ENCODE measurements at regions not wholly inside any gene's neighbourhood (a gene's known extent, or its start where the extent isn't known, plus 50 kb on each side); places are given as distances from the start of the nearest gene placed in this dataset.
"Not testable (repeated sequence)": the region's sequence is repeated elsewhere in the genome, so short reads cannot be mapped to it uniquely, and the experiment has no call there.

DNA sequence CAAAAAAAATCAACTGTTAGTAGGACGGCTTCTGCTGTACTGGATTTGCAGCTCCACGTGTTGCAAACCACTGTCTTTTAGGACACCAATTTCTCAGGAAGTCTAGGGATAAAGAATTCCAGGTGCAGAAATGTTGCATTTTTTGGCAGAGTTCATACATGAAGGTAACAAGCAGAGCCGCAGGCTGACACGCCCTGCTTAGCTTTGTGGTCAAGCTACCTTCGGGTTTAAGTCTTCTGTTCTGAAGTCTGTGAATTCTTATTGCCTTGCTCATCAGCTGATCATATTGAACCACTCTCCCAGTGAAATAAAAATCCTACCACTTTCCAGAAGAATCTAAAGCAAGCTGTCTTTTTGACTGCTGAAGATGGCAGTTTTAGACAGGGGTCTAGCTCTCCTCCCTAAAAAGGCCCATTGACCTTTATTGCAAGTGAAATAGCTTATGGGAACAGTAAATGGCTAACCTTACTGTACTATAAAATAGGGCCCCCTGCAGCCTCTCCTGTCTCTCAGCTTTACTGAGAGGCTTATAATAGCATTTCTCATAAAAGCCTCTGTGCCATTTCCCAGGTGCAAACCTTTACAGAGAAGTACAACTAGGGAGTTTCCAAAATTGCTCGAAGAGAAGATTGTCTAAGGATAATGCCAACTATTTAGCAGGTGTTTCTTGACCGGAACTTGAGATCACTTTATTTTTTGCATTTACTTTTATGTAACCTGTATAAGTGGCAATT lies 262.2 kb upstream of the IL12A start:
- Mint-ChIP-seq H3K27ac (no peak overlapping the region), H3K36me3 (no peaks in the 10 kb centered on the region), H3K4me3 (no peak overlapping the region), H3K9me3 (no peaks in the 10 kb centered on the region), H3K27me3 (no peaks in the 10 kb centered on the region), H3K4me1 (no peaks in the 10 kb centered on the region)
- ATAC-seq: no peak

DNA sequence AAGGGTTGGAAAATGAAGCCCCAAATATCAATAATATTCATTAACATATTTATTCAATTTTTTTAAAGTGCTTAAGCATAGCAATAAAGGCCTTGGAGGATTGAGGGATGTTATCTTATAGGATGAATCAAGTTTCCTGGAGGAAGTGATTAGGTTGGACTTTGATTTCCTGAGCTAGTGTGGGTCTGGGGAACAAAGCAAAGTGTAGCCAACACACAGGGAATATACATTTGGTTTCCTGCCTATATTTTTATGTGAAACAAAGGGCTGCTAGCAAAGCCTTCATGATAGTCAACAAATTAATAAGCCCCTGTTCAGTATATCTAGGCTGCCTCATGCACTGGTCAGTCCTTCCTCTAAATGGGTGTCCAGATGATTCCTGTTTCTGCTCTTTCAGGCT lies 261.1 kb upstream of the IL12A start:
- Mint-ChIP-seq H3K4me1 (no peaks in the 10 kb centered on the region), H3K4me3 (no peak overlapping the region), H3K27ac (no peak overlapping the region), H3K9me3 (no peaks in the 10 kb centered on the region), H3K27me3 (no peaks in the 10 kb centered on the region), H3K36me3 (no peaks in the 10 kb centered on the region)
- no peak for ATAC-seq

DNA sequence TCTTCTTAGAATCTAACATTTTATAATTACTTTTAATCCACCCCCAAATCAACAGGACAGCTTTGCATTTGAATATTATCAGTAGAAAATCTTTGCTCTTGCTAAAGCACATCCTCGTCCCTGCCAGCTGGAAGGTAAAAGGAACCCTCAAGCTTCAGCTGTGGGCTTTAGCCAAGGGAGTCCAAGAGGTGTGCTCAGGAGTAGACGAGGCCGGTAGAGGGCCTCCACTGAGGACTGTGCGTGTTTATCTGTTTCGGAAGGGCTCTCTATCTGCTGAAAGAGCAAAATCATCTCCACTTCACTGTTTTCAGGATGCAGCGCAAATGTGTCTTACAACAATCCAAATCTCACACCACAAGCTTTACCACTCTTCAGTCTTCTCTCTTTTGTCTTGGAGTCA lies 257.4 kb upstream of the IL12A start:
- ATAC-seq: no peak
- Mint-ChIP-seq H3K36me3 (no peaks in the 10 kb centered on the region), H3K27ac (no peak overlapping the region), H3K27me3 (no peaks in the 10 kb centered on the region), H3K4me1 (no peaks in the 10 kb centered on the region), H3K4me3 (no peak overlapping the region), H3K9me3 (no peaks in the 10 kb centered on the region)

DNA sequence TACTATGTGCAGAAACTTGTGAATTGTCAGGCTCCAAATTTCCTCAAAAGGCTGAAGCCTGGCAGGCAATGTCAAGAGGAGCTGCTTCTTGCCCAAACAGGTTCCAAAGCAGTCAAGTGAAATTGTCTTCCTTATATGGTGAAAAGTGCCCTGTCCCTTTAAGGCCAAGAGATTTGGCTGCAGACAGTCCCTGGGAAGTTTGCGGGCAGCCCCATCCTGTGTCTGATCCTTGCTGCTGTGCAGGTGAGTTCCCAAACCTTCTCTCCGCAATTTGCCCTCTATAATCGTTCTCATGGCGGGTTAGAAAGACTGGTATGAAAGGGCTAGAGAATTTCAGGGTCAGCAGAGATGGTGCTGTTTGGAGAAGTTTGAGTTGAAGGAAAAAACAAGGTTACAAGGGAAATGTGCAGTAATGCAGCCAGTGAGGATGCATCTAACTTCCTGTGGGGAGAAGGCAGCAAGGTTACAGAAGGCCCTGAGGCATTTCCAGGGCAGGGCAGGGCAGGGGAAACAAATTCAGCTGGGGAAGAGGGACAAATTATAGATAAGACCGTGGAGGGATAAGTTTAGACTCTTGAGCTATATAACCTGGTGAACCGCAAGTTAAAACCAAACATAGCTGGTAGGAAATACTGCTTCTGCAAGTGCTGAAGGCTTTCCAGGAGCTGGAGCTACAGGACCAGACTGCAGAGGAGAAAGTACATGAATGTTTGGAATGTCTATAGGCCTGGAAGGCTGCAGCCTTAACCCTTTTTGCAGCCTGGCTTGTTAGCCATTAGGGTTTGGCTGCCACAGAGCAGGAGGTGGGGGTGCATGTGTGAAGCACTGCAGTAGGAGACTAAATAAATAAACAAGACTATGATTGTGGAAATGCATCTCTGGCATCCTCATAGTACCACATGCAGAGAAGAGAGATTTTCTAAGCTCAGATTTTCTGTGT lies 256.2 kb upstream of the IL12A start:
- Mint-ChIP-seq H3K4me1 (no peaks in the 10 kb centered on the region), H3K4me3 (no peak overlapping the region), H3K27ac (no peak overlapping the region), H3K36me3 (no peaks in the 10 kb centered on the region), H3K27me3 (peaks cover 3% of the 10 kb centered on the region), H3K9me3 (no peaks in the 10 kb centered on the region)
- ATAC-seq: no peak

DNA sequence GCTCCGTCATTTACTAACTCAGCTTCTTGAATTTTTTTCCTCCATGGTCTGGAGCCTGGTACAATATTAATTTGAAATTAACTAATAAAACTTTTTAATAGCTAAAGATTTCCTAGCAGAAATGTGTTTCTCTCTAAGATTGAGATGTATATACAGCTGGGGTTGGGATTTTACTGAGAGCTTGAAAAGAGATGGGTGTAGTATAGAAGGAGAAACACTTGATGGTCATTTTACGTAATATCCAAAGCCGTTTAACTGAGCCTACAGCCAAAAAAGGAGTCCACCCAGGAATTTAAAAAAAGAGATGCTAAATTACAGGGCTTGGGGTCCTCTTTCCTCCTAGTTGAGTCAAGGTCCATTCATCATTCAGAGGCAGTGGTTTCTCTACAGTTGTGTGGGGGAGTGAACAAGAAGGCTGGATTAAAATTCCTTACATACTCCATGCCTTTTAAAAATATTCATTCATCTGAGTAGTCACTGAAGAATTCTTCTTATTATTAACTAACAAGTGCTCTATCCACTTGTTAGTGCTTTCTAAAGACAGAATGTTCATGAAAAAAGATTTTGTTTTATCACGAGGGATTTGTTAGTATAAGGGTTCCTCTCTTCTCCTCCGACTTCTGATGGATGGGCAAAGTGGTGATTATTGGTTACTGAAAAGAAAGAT lies 255.3 kb upstream of the IL12A start:
- no peak for ATAC-seq
- H3K27ac Mint-ChIP-seq: no peak overlapping the region
- no peak overlapping the region for H3K4me3 Mint-ChIP-seq
- H3K27me3 Mint-ChIP-seq: peaks cover 8% of the 10 kb centered on the region
- H3K36me3 Mint-ChIP-seq: no peaks in the 10 kb centered on the region
- H3K9me3 Mint-ChIP-seq: no peaks in the 10 kb centered on the region
- no peaks in the 10 kb centered on the region for H3K4me1 Mint-ChIP-seq

DNA sequence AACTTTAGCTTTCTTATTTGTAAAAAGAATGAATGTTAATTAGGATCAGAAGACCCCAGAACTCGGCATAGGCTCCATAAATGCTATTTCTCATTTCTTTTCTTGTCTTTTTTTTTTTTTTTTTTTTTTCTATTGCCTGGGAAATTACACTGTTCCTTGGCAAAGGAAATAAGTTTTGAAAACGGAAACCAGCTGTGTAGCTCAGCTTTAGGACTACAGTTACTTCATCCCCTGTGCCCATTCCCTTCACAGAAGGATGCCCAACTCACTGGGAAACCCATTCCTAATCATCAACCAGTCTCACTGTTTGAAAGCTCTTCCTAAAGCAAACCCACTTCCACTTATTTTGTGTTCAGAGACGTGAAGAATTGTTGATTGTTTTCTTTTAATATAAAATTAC lies 254.0 kb upstream of the IL12A start:
- no peak overlapping the region for H3K27ac Mint-ChIP-seq
- no peak overlapping the region for H3K4me3 Mint-ChIP-seq
- no peak for ATAC-seq
- peaks cover 8% of the 10 kb centered on the region for H3K27me3 Mint-ChIP-seq
- H3K36me3 Mint-ChIP-seq: no peaks in the 10 kb centered on the region
- no peaks in the 10 kb centered on the region for H3K4me1 Mint-ChIP-seq
- H3K9me3 Mint-ChIP-seq: no peaks in the 10 kb centered on the region

DNA sequence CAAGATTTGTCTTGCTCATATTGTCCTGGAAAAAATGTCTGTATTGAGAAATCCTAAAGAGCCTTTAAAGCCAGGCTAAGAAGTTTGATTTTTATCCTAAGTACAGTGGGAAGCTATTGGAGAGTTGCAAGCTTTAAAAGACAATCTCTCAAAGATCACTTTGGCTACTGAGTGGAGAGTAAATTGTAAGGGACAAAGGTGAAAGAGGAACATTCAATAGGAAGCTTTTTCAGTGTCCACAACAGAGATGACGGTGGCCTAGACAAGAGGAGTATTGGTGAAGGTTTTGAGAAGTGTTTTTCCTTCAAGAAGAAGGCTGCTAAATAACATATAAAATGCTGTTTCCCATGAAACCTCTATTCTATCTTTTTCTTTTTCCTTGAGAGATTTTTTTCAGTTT lies 249.5 kb upstream of the IL12A start:
- Mint-ChIP-seq H3K27ac (no peak overlapping the region), H3K27me3 (peaks cover 18% of the 10 kb centered on the region), H3K4me3 (no peak overlapping the region), H3K36me3 (no peaks in the 10 kb centered on the region), H3K4me1 (no peaks in the 10 kb centered on the region), H3K9me3 (no peaks in the 10 kb centered on the region)
- ATAC-seq: no peak

DNA sequence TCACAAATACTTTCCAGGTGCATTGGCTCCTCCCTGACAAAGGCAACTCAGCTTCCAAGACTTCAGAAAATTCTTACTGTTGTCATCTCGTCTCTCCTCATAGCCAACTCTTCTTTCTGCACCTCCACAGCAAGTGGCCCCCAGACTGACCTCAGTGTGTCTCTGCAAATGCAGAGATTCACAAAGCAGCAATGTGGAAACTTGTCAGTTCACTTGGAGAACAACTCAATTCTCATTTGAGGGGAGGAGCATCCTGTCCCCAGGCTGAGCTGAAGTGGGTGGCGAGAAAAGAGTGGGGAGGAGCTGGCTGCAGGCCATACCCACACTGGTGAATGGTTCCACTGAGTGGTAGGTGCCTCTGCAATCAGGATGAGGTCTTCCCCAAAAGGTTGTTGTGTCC lies 248.7 kb upstream of the IL12A start:
- ATAC-seq: no peak
- Mint-ChIP-seq H3K9me3 (no peaks in the 10 kb centered on the region), H3K4me3 (no peak overlapping the region), H3K36me3 (no peaks in the 10 kb centered on the region), H3K27me3 (peaks cover 19% of the 10 kb centered on the region), H3K27ac (no peak overlapping the region), H3K4me1 (no peaks in the 10 kb centered on the region)

DNA sequence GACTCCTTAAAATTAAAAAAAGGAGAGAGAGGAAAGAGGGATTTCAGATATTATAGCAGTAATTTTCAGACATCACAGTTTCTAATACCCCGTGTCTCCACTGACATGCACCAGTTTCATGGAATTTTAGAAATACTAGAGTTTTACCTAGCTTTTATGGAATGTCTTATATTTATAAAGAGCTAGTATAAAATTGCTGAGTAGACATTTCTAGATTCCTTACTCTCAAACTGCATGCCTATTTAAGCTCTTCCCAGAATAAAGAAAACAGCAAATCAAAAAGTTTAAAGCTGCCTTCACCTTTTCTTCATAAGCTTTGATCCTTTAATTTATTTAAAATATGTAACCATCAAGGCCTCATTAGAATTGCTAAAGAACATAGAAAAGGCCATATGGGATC lies 247.4 kb upstream of the IL12A start:
- no peak for ATAC-seq
- Mint-ChIP-seq H3K27me3 (peaks cover 26% of the 10 kb centered on the region), H3K9me3 (no peaks in the 10 kb centered on the region), H3K36me3 (no peaks in the 10 kb centered on the region), H3K4me1 (no peaks in the 10 kb centered on the region), H3K27ac (no peak overlapping the region), H3K4me3 (no peak overlapping the region)

DNA sequence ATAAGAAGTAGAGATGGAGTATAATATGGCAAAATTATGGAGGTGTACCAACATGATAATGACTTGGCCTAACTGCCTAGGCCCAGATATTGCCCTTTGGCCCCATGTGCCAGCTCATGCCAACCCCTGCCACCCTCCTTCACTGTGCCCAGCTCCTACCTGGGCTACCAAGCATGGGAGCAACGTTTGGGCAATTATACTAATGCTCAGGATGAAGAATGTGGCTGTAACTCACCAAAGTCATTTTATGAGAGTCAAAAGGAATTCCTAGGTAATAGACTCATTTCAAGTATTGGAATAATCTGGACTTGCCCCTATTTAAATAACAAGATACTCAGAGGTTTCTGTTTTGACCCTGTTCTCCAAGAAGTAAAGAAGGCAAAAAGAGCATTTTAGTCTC lies 240.2 kb upstream of the IL12A start:
- H3K9me3 Mint-ChIP-seq: peaks cover 2% of the 10 kb centered on the region
- no peaks in the 10 kb centered on the region for H3K36me3 Mint-ChIP-seq
- H3K27ac Mint-ChIP-seq: no peak overlapping the region
- H3K4me1 Mint-ChIP-seq: no peaks in the 10 kb centered on the region
- ATAC-seq: no peak
- peaks cover 27% of the 10 kb centered on the region for H3K27me3 Mint-ChIP-seq
- no peak overlapping the region for H3K4me3 Mint-ChIP-seq

DNA sequence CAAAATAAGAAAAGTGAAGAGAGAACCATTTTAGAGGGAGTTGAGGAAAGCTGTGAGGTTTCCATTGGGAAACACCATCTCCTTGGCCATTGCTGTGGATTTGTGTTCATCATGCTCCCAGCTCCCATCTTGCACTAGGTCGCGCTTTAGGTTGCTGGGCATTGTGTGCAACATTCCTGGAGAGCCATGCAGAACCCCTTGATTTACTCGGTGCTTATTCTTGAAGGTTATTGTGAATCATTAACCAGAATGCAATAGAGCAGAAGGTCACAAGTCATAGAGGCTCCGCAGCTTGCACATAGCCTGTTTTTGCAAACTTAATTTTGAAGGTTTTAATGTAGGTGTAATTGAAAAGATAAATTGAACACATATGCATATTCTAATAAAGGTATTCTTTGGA lies 239.2 kb upstream of the IL12A start:
- Mint-ChIP-seq H3K27ac (no peak overlapping the region), H3K36me3 (no peaks in the 10 kb centered on the region), H3K27me3 (peaks cover 34% of the 10 kb centered on the region), H3K9me3 (peaks cover 2% of the 10 kb centered on the region), H3K4me3 (no peak overlapping the region), H3K4me1 (no peaks in the 10 kb centered on the region)
- ATAC-seq: no peak

DNA sequence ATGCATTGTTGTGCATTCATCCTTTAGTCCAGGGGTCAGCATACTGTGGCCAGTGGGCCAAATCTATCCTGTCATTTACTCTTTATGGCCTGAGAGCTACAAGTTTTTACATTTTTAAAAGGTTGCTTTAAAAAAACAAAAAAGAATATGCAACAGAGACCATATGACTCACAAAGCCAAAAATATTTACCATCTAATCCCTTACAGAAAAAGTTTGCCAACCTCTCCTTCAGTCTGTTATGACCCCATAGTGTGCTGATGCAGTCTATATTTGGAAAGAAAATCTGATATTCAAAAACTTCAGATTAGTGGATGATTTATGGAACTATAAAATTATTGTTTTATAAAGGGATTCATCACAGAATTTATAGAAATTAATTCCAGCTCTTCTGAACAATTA lies 237.5 kb upstream of the IL12A start:
- Mint-ChIP-seq H3K27ac (no peak overlapping the region), H3K9me3 (peaks cover 2% of the 10 kb centered on the region), H3K36me3 (no peaks in the 10 kb centered on the region), H3K4me3 (no peak overlapping the region), H3K27me3 (peaks cover 26% of the 10 kb centered on the region), H3K4me1 (no peaks in the 10 kb centered on the region)
- no peak for ATAC-seq

DNA sequence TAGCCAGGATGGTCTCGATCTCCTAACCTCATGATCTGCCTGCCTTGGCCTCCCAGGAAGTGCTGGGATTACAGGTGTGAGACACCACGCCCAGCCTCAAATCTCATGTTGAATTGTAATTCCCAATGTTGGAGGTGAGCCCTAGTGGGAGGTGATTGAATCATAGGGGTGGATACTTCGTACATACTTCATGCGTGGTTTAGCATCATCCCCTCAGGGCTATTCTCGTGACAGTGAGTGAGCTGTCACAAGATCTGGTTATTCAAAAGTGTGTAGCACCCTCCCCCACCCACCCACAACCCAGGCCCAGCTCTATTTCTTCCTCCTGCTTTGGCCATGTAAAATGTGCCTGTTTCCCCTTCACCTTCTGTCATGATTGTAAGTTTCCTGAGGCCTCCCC lies 236.9 kb upstream of the IL12A start:
- no peak overlapping the region for H3K27ac Mint-ChIP-seq
- ATAC-seq: no peak
- H3K4me3 Mint-ChIP-seq: no peak overlapping the region
- no peaks in the 10 kb centered on the region for H3K36me3 Mint-ChIP-seq
- H3K27me3 Mint-ChIP-seq: peaks cover 24% of the 10 kb centered on the region
- peaks cover 4% of the 10 kb centered on the region for H3K9me3 Mint-ChIP-seq
- no peaks in the 10 kb centered on the region for H3K4me1 Mint-ChIP-seq

DNA sequence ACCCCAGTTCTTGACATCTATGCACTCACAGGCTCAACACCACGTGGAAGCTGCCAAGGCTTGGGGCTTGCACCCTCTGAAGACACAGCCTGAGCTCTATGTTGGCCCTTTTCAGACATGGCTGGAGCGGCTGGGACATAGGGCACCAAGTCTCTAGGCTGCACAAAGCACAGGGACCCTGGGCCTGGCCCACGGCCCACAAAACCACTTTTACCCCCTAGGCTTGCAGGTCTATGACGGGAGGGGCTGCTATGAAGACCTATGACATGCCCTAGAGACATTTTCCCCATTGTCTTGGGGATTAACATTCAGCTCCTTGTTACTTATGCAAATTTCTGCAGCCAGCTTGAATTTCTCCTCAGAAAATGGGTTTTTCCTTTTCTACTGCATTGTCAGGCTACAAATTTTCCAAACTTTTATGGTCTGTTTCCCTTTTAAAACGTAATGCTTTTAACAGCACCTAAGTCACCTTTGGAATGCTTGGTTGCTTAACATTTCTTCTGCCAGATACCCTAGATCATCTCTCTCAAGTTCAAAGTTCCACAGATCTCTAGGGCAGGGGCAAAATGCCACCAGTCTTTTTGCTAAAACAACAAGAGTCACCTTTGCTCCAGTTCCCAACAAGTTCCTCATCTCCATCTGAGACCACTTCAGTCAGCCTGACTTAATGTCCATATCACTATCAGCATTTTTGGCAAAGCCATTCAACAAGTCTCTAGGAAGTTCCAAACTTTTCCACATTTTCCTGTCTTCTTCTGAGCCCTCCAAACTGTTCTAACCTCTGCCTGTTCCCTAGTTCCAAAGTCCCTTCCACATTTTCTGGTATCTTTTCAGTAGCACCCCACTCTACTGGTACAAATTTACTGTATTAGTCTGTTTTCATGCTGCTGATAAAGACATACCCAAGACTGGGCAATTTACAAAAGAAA lies 232.1 kb upstream of the IL12A start:
- H3K27me3 Mint-ChIP-seq: peaks cover 21% of the 10 kb centered on the region
- not testable (repeated sequence) for ATAC-seq, H3K4me3 Mint-ChIP-seq, H3K9me3 Mint-ChIP-seq, H3K36me3 Mint-ChIP-seq, H3K27ac Mint-ChIP-seq, H3K4me1 Mint-ChIP-seq

Measured in stimulated activated memory B cell treated with anti-CD40 and anti-IgM and Interleukin-4, amounts not matched to agents 10 μg/mL and 1 μg/mL and 100 μg/mL, for 72 hours (primary cell).